ENCODE measurements at regions not wholly inside any gene's neighbourhood (a gene's known extent, or its start where the extent isn't known, plus 50 kb on each side); places are given as distances from the start of the nearest gene placed in this dataset.

GRCh38 chr2:120802158-120802557 is 66.5 kb downstream of the GLI2 start:
- Mint-ChIP-seq H3K27ac (no peak overlapping the region), H3K36me3 (ENCODE audit: low read depth) (no peaks in the 10 kb centered on the region), H3K4me3 (no peak overlapping the region), H3K4me1 (no peaks in the 10 kb centered on the region), H3K9me3 (no peaks in the 10 kb centered on the region), H3K27me3 (no peaks in the 10 kb centered on the region)
- DNase-seq, result no peak
- CTCF ChIA-PET, result no interaction called here
- POLR2A ChIA-PET, result no interaction called here

GRCh38 chr2:120802867-120803484 is 67.3 kb downstream of the GLI2 start:
- H3K36me3 Mint-ChIP-seq (ENCODE audit: low read depth), result no peaks in the 10 kb centered on the region
- H3K4me1 Mint-ChIP-seq, result no peaks in the 10 kb centered on the region
- POLR2A ChIA-PET, result no interaction called here
- DNase-seq, result no peak
- no peaks in the 10 kb centered on the region for H3K27me3 Mint-ChIP-seq
- H3K9me3 Mint-ChIP-seq, result no peaks in the 10 kb centered on the region
- CTCF ChIA-PET, result no interaction called here
- H3K4me3 Mint-ChIP-seq, result no peak overlapping the region
- no peak overlapping the region for H3K27ac Mint-ChIP-seq

- DNase-seq, result no peak
- CTCF ChIA-PET, result no interaction called here
- Mint-ChIP-seq H3K27ac (no peak overlapping the region), H3K4me3 (no peak overlapping the region), H3K4me1 (no peaks in the 10 kb centered on the region), H3K36me3 (ENCODE audit: low read depth) (no peaks in the 10 kb centered on the region), H3K9me3 (no peaks in the 10 kb centered on the region), H3K27me3 (no peaks in the 10 kb centered on the region)
- POLR2A ChIA-PET, result no interaction called here
Measured at GRCh38 chr2:120803764-120804335, 68.2 kb downstream of the GLI2 start.

GRCh38 chr2:120804459-120804858 is 68.8 kb downstream of the GLI2 start:
- ChIA-PET POLR2A (no interaction called here), CTCF (no interaction called here)
- DNase-seq, result no peak
- no peaks in the 10 kb centered on the region for H3K27me3 Mint-ChIP-seq
- no peaks in the 10 kb centered on the region for H3K4me1 Mint-ChIP-seq
- no peak overlapping the region for H3K27ac Mint-ChIP-seq
- no peaks in the 10 kb centered on the region for H3K36me3 Mint-ChIP-seq (ENCODE audit: low read depth)
- no peak overlapping the region for H3K4me3 Mint-ChIP-seq
- H3K9me3 Mint-ChIP-seq, result no peaks in the 10 kb centered on the region

- CTCF ChIA-PET, result no interaction called here
- Mint-ChIP-seq H3K27me3 (no peaks in the 10 kb centered on the region), H3K4me3 (no peak overlapping the region), H3K4me1 (no peaks in the 10 kb centered on the region), H3K9me3 (no peaks in the 10 kb centered on the region), H3K27ac (no peak overlapping the region), H3K36me3 (ENCODE audit: low read depth) (no peaks in the 10 kb centered on the region)
- no peak for DNase-seq
- POLR2A ChIA-PET, result no interaction called here
Measured at GRCh38 chr2:120805011-120805410, 69.3 kb downstream of the GLI2 start.

- POLR2A ChIA-PET, result no interaction called here
- Mint-ChIP-seq H3K4me3 (no peak overlapping the region), H3K36me3 (ENCODE audit: low read depth) (no peaks in the 10 kb centered on the region), H3K27me3 (no peaks in the 10 kb centered on the region), H3K9me3 (no peaks in the 10 kb centered on the region), H3K4me1 (no peaks in the 10 kb centered on the region), H3K27ac (no peak overlapping the region)
- CTCF ChIA-PET, result no interaction called here
- DNase-seq, result no peak
Measured at GRCh38 chr2:120805602-120806001, 69.9 kb downstream of the GLI2 start.

- Mint-ChIP-seq H3K36me3 (ENCODE audit: low read depth) (no peaks in the 10 kb centered on the region), H3K27me3 (no peaks in the 10 kb centered on the region), H3K4me3 (no peak overlapping the region), H3K4me1 (no peaks in the 10 kb centered on the region), H3K27ac (no peak overlapping the region), H3K9me3 (no peaks in the 10 kb centered on the region)
- no peak for DNase-seq
- ChIA-PET POLR2A (no interaction called here), CTCF (no interaction called here)
Measured at GRCh38 chr2:120807751-120808150, 72.1 kb downstream of the GLI2 start.

- Mint-ChIP-seq H3K27me3 (no peaks in the 10 kb centered on the region), H3K4me1 (no peaks in the 10 kb centered on the region), H3K36me3 (ENCODE audit: low read depth) (no peaks in the 10 kb centered on the region), H3K27ac (no peak overlapping the region), H3K9me3 (no peaks in the 10 kb centered on the region), H3K4me3 (no peak overlapping the region)
- no peak for DNase-seq
- CTCF ChIA-PET, result no interaction called here
- POLR2A ChIA-PET, result no interaction called here
Measured at GRCh38 chr2:120809151-120809550, 73.5 kb downstream of the GLI2 start.

- Mint-ChIP-seq H3K9me3 (no peaks in the 10 kb centered on the region), H3K4me1 (no peaks in the 10 kb centered on the region), H3K36me3 (ENCODE audit: low read depth) (no peaks in the 10 kb centered on the region), H3K4me3 (no peak overlapping the region), H3K27ac (no peak overlapping the region), H3K27me3 (no peaks in the 10 kb centered on the region)
- CTCF ChIA-PET, result no interaction called here
- no peak for DNase-seq
- POLR2A ChIA-PET, result no interaction called here
Measured at GRCh38 chr2:120809609-120810440, 74.2 kb downstream of the GLI2 start.

- Mint-ChIP-seq H3K36me3 (ENCODE audit: low read depth) (no peaks in the 10 kb centered on the region), H3K27me3 (no peaks in the 10 kb centered on the region), H3K4me3 (no peak overlapping the region), H3K9me3 (no peaks in the 10 kb centered on the region), H3K4me1 (no peaks in the 10 kb centered on the region), H3K27ac (no peak overlapping the region)
- ChIA-PET POLR2A (no interaction called here), CTCF (no interaction called here)
- DNase-seq, result no peak
Measured at GRCh38 chr2:120810639-120811038, 75.0 kb downstream of the GLI2 start.

GRCh38 chr2:120812866-120813265 is 77.2 kb downstream of the GLI2 start:
- POLR2A ChIA-PET, result no interaction called here
- CTCF ChIA-PET, result no interaction called here
- H3K36me3 Mint-ChIP-seq (ENCODE audit: low read depth), result no peaks in the 10 kb centered on the region
- no peaks in the 10 kb centered on the region for H3K4me1 Mint-ChIP-seq
- no peaks in the 10 kb centered on the region for H3K9me3 Mint-ChIP-seq
- H3K27me3 Mint-ChIP-seq, result no peaks in the 10 kb centered on the region
- no peak overlapping the region for H3K27ac Mint-ChIP-seq
- DNase-seq, result no peak
- no peak overlapping the region for H3K4me3 Mint-ChIP-seq

GRCh38 chr2:120814352-120814751 is 78.7 kb downstream of the GLI2 start:
- DNase-seq, result no peak
- ChIA-PET POLR2A (no interaction called here), CTCF (no interaction called here)
- Mint-ChIP-seq H3K9me3 (no peaks in the 10 kb centered on the region), H3K4me1 (no peaks in the 10 kb centered on the region), H3K27me3 (no peaks in the 10 kb centered on the region), H3K4me3 (no peak overlapping the region), H3K27ac (no peak overlapping the region), H3K36me3 (ENCODE audit: low read depth) (no peaks in the 10 kb centered on the region)

- no peak for DNase-seq
- no peak overlapping the region for H3K4me3 Mint-ChIP-seq
- no peaks in the 10 kb centered on the region for H3K27me3 Mint-ChIP-seq
- no peaks in the 10 kb centered on the region for H3K36me3 Mint-ChIP-seq (ENCODE audit: low read depth)
- H3K4me1 Mint-ChIP-seq, result no peaks in the 10 kb centered on the region
- ChIA-PET POLR2A (no interaction called here), CTCF (no interaction called here)
- H3K9me3 Mint-ChIP-seq, result no peaks in the 10 kb centered on the region
- H3K27ac Mint-ChIP-seq, result no peak overlapping the region
Measured at GRCh38 chr2:120815292-120815691, 79.6 kb downstream of the GLI2 start.
